Ovary (tissue), 3 donors: ENCODE measurements at regions not wholly inside any gene's neighbourhood (a gene's known extent, or its start where the extent isn't known, plus 50 kb on each side); places are given as distances from the start of the nearest gene placed in this dataset.

Source experiments
- CTCF ChIP-seq, 3 donors: fragments of 450-650 bp in 2 of 3; fragments of 200-600 bp in 1 of 3; IDR thresholded peaks; one replicate each; pipeline versions ENCODE4 v1.5.1 to v1.8.0; 2016 to 2022; ENCODE audit warnings: antibody characterized with exemption in 3 of 3, mild to moderate bottlenecking in 1 of 3
- EP300 ChIP-seq: sonication (generic); formaldehyde crosslinking; IDR thresholded peaks from one replicate; pipeline ENCODE4 v1.6.1; 2017; ENCODE audit warnings: antibody characterized with exemption
- donor health status: DM: no; HTN: no; CAD: no.

- TF ChIP-seq CTCF (IDR thresholded peaks at IDR 0.05) (no peak), EP300 (no peak)
These were observed 55.9 kb upstream of the IL15 start for GRCh38 chr4:141580523-141580922.
